Medulla oblongata (tissue), 1 donor: ENCODE measurements at regions not wholly inside any gene's neighbourhood (a gene's known extent, or its start where the extent isn't known, plus 50 kb on each side); places are given as distances from the start of the nearest gene placed in this dataset.

ENCODE experiments used
- DNase-seq: peaks from one replicate; pipeline ENCODE4 v3.0.0-alpha.2; 2015; ENCODE audit errors: extremely low spot score

DNA sequence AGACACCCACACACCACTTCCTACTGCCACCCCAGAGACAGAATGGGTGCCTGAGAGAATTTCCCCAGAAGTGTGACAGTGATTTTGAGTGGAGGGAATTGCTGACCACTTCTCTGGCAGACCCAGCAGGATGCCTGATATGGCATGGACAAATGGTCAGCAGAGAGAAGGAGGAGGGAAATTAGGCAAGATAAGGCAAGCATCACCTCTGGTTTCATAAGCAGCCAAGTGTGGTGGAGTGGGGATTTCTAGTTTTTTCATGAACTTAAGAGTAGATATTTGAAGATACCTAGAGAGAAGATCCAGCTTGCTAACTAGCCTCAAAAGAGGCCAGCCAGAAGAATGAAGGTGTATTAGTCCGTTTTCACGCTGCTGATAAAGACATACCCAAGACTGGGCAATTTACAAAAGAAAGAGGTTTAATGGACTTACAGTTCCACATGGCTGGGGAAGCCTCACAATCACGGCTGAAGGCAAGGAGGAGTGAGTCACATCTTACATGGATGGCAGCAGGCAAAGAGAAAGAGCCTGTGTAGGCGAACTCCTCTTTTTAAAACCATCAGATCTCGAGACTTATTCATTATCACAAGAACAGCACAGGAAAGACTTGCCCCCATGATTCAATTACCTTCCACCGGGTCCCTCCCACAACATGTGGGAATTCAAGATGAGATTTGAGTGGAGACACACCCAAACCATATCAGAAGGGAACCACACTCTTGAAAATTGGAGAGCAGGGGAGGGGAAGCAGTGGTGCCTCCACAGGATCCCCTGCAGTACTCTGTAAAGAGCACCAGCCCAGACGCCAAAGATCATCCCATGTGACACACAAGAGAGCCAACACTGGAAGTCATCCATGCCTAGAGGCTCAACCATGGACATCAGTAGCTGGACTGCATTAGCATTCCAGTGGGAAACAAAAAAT, 64.2 kb downstream of the RBM43 start:
- DNase-seq, result no peak

DNA sequence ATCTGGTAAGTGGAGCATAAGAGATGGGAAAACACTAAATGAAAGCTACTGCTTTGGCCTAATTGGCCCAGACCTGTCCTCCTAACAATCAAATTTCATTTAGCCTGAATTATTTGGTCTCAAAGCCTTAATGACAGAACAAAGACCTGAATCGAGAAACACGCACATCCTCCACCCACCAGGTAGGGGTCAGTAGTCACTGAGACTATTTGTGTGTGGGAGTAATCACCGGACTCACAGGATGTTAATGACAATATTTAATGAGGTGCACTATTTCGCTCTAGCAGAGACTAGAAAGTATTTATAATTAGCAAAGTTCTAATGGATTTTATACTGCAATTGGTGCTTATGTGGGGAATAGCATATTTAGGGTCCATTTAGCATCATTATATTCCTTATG, 68.1 kb downstream of the RBM43 start:
- DNase-seq, result no peak

DNA sequence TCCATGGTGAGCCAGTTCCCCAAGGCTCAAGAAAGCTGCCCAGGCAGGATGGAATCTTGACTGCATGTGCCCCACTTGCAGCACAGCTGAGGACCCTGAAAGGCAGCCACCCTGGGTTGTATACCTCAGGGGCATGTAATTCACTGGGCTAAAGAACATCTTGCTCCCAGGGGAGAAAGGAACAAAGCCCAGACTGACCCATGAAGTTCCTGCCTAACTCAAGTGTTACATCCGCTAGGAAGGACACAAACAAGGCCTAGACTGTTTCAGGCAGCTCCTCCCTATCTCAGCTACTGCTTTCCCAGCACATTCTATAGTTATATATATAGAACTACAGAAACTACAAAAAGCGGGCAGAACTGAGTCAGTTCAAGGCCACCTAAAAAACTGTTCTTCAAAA, 69.0 kb downstream of the RBM43 start:
- no peak for DNase-seq

DNA sequence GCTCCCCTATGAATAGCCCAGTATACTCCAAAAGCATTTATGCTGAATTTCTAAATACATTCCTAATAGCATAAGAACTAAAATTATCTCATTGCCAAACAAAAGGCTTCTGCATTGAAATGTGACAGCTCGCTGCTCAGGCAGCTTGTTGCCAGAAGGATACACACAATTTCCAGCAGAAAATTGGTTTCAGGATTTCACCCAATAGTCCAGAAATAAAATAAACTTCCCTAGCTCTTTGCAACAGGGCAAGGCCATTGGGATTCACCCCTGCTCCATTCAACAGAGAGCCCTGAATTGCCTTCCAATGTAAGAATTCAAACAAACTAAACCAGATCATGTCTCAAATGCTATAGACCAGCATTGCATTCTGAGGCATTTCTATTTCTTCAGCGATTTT, 70.7 kb downstream of the RBM43 start:
- DNase-seq, result no peak

DNA sequence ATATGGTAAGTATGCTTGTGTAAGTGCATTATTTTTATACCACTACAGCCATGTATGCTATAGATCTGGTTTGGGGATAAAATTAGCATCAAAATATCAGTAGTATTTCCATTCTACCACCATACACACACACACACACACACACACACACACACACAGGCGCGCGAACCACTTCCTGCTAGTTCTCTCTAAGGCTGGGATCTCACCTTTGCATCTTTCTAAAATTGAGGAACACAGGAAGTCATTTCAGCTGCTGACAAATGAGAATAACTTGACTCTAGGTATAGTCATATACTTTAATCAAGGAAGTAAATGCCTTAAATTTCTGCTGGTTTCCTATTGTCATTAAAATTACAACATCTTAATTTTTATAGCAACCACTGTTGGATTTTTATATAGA, 72.5 kb downstream of the RBM43 start:
- no peak for DNase-seq

DNA sequence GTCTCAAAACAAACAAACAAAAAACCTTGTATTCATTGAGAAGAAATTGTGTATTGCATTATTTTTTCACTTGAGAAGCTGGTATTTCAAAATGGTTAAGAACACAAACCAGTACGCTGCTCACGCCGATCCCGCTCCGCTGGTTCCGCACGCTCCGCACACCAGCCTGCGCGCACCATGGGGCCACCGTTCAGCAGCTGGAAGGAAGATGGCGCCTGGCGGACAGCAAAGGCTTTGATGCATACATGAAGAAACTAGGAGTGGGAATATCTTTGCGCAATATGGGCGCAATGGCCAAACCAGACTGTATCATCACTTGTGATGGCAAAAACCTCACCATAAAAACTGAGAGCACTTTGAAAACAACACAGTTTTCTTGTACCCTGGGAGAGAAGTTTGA, 75.7 kb downstream of the RBM43 start:
- DNase-seq, result no peak

DNA sequence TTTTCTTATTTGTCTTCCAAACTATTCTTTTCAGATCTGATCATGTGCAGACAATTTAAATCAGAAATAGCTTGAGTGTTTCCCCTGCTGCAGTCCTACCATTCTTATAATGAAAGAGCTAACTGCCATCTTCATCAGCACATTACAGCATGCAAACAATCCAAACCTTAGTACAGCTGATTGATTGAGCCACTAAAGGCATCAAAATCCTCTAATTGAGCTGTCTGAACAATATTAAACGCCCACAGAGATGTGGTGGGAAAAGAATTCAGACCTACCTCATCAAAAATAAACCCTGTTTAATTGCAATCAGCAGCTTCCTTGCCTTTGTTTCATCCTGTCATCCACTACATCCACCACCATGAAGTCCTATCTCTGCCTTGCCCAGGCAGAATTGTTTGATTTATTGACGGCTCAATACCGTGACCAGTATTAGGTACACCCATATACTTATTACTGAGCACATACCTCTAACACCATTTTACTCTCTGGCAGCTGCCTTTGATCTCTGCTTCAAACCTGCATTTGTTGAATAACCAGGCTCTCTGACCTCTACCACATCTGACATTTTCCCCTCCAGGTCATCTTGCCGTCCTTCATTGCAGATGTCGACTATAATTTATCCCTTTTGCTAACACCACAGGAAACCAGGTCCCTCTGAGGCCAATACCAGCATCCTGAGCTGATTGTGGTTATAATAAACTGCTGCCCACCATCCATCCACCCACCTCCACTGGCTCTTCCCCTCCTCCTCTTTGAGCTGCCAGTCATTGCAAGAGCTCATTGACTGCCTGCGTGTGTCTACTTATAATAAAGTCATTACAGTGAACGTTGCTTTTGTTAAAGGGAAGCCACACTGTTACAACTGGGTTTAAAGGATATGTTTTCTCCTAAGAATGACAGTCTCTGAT, 78.5 kb downstream of the RBM43 start:
- no peak for DNase-seq

DNA sequence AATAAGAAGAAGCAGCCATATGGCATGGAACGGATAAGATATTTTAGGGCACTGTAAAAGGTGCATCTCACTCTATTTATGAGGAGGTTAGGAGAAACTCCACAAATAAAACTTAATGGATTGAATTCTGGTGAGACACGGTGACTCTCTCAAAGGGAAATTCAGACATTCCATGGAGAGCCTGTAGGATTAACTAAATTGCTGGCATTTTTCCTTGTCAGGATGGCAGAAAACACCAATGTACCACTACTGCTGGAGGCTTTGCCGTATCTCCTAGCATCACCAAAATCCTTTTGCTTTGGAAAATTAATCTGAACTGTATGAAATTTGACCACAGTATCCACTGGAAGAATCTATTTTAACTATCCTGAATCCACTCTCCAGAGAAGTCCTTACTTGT, 79.3 kb downstream of the RBM43 start:
- no peak for DNase-seq

DNA sequence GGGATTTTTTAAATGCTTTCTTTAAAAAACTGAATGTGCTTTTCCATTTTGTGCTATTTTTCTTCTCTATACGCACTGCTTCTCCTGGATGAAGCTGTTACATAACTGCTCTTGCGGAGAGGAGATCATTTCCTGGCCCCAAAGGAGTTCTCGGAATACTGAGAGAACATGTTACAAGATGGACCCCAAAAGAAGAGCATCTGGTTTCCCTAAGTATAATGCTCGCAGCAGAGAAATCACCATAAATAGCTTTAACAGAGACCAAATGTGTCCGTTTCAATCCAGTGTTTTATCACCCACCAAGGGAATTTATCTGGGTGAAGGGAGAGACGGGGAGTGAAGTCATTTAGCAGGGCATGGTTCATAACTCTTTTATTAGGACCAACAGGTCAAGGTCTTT, 80.1 kb downstream of the RBM43 start:
- DNase-seq, result no peak

DNA sequence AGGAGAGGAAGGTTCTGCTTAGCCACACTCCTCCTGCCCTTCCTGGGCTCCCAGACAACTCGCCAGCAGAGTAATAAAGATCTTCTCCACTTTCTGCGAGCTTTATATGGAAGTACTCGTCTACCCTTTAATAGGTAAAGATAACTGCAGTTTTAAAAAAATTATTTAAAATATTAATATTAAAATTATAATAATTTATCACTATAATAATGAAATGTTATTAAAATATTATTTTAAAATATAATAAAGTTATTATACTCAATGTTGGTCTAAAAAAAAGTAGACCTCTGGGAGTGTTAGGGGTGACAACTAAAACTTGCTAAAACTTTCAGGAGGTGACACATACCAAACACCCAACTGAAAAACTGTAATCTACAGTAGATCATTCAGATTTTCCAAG, 81.5 kb downstream of the RBM43 start:
- DNase-seq, result no peak

DNA sequence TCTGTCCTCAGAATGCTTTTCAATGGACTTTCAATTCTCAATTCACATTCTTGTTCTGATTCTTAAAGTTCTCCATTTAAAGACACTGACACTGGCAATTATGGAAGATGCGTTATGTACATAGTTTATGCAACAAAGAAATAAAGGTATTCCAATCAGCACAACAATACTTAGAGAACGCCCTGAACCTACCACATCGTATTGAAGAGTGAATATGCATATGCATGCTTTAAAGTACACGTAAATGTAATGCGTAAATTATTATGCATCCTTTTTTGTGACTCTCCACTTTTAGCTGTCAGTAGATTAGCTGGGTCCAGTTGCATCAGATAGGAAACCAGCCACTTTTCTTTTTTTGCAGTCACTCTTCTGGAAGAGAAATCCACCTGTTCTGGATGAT, 83.5 kb downstream of the RBM43 start:
- DNase-seq, result no peak

DNA sequence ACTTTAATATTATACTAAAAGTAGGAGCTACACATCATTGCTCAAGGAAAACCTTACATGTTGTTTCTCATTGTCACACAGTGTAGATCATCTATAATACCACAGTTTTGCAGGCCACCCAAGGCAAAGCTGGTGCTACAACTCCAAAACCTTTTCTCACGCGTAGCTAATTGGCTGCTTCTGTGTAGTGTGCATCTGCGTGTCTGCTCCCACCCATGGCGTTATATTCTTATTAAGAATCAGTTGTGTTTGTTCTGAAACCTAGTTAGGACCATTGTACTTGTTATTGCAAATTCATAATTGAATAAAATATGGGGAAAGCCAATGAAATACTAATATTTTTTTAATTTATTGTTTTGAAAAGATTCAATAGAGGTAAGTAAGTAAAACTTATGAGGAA, 83.9 kb downstream of the RBM43 start:
- no peak for DNase-seq

DNA sequence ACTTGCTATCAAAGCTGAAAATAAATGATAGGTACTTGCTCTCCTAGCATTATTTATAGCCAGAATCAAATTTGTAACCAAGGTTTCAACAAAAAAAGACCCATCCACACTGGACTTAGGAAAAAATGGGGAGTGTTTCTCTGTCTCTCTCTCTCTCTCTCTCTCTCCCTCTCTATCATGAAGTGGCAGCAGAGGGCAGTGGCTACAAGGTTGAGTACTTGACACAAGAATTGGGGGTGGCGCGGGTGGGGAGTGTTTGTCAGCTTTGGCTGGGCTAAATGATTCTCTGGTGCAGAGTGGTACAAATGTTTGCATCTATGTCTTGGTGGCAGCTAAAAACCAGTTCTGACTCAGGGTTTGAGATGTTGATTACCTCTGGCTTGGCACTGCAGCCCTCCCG, 85.0 kb downstream of the RBM43 start:
- no peak for DNase-seq

DNA sequence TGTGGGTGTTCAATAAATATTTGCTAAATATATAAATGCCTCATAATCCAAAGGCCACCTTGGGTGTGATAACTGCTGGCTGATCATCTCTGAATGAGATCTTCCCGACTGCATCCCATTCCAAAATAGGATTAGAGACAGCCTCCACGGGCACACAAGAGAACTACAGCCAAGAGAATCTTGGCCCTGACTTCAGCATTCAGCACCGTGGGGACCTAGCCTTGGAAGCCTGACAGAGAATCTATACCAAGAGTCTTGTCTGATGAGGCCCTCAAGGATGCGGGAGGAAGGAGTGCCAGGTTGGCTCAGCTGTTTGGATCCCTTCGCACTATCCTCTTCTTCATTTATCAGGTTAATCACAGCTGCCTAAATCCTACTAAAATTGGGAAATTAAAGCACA, 85.8 kb downstream of the RBM43 start:
- DNase-seq, result no peak

DNA sequence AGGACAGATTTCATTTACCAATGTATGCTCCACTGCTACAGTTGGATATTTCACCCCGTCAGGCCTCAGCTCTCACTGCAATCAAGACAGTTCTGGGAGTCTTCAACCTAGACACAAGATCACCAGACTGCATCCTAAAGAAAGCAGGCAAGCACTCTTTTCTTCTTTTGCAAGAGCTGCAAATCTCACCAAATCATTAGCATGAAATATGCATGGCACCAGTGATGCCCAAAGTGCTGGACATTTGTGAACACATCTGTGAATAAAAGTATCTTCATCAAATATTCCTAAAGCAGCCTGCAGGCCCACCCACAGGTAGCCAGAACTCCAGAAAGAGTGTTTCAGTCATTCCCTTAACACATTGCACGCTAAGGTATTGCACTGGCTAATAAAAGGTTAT, 87.5 kb downstream of the RBM43 start:
- no peak for DNase-seq

DNA sequence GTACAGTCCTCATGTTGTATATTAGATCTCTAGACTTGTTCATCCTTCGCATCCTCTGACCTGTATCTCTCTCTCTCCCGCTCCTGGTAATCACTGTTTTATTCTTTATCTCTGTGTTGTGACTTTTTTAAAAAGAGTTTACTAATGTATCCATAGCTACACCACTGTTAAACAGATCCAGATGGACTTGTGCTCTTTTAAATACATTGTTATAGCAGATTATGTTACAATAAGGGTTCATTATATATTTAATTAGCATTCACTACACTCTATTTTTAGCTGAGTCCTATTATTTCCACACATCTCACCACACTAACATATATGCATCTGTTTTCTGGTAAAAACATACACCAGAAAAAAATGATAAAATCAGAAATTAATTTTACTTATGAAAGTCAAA, 90.5 kb downstream of the RBM43 start:
- DNase-seq, result no peak

DNA sequence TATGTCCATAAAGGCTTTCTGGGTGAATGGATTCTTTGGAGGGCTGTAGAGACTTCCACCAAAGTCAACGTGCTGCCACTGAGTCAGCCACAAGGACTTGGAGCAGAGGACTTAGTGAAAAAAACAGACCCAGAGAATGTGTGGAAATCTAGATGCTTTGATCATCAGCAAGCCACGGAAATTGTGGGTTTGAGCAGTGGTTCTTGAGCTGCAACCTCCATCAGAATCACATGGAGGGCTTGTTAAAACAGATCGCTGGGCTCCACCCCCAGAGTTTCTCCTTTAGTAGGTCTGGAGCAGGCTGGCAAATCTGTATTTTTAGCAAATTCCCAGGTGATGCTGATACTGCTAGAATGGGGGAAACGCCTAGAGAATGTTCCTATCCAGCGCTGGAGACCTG, 95.3 kb downstream of the RBM43 start:
- DNase-seq, result no peak

DNA sequence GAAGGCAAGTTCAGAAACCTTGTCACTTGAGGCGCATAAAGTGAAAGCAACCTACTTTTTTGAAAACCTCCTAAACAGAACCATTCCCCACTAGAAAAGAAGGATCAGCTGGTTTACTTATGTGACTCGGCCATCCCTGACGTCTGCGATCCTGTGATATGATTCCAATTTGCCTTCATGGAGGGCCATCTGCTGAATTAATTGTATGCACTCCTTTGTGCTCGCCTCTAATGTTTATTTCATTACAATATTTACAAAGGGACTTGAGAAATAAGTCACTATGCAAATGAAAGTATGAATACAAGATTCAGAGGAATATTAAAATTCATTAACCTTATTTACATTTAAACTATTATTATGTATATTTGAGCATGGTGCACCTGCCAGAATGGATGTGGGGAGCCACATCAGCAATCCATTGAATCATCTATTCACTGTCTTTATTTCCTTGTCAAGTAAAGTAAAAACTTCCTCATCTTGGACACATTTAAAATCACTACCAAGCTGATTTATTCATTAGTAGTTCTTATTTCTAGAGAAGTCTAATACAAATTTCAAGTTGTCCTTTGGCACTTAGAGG, 96.5 kb downstream of the RBM43 start:
- DNase-seq, result no peak

DNA sequence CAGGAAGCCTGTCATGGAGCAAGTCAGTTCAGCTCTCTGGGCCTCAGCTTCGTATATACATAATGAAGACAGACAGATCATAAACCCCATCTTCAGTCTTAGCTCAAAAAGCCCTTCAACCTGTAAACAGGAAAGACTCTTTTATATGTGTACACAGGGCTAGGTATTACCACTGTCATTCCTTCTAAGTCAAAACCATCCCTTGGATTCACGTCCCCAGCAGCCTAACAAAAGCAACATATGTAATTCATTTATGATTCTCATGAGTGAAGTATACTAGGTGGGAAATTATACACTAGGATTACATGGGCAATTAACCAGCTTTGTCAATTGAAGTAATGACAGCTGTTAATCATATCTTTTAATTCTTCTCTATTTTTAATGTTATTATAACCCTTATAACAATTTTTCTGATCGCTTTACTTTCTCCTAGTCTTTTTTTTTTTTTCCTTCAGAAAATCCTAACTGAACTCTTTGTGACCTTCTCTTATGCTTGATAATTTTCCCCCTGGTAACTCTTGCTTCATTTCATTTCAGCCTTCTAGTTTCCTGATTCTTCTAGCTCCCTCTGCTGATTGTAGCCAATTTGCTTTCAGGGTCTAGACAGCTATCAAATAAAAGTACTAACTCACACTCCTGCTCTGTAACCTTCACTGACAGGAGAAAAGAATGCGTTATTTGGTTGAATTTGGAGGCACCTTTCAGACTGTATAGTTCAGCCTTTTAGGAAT, 99.7 kb downstream of the RBM43 start:
- peak; percentile 5 for DNase-seq

DNA sequence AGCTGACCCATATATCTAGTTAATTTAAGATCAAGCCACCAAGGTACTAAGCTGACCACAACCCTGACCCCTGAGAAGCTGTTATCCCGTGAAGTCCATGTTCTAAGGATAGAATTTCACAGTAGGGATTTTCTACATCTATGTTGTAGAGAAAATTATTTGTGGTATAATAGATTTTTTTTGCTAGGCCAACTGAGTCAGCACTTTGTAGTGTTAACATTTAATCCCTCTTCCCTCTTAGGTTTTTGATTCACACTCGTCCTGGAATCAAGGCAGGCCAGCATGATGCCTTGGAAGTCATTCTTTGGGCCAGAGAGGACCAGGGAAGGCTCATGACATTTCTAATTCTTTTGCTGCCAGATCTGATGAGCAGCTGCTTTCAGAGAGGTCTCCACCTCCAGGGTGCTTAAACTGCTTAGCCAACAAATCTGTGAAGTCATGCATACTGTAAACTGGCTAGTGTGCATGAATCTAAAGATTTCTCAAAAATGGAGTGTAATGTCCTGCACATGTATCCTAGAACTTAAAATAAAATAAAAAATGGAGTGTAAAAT, 102.5 kb downstream of the RBM43 start:
- DNase-seq, result no peak

DNA sequence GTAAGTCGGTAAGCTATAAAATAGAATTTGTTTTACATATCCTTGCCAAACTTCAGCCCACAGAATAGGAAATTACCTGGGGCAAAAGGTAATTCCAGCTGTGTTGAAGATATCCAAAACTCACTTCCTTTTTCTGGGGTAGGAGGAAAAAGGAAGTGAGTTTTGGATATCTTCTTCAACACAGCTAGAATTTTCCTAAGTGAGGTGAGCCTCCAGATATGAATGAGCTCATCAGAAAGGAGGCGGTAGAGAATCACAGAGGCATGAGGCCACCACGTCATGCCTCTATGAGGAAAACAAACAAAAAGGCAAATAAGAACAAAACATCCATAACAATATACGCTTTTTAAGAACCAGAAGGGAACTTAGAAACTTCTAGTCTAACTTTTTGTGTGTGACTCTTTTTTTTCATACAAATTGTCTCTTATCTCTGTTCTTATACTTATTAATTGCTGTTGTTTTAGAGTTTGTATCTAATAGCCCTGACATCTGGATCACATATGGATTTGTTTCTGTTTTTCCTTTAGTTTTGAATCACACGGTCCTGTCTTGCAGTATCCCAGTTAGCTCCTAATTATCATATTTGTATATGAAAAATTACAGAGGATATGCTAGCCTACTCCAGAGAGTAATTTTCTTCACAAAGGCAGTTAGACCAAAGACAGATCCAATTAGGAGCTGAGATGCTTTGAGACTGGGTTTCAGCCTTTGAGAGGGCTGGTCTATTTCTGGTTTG, 104.5 kb downstream of the RBM43 start:
- DNase-seq, result no peak
